Astrocyte of the cerebellum (primary cell): ENCODE measurements at regions not wholly inside any gene's neighbourhood (a gene's known extent, or its start where the extent isn't known, plus 50 kb on each side); places are given as distances from the start of the nearest gene placed in this dataset.
"Not testable (repeated sequence)": the region's sequence is repeated elsewhere in the genome, so short reads cannot be mapped to it uniquely, and the experiment has no call there.

Experiments used
- DNase-seq: peaks from one replicate; pipeline ENCODE4 v3.0.0-alpha.2; 2011; ENCODE audit warnings: low read depth
- H3K4me3 ChIP-seq: 2 replicates; pipeline ENCODE4 v1.5.1; 2011; ENCODE audit warnings: mild to moderate bottlenecking, low read depth, low read length, moderate library complexity
- CTCF ChIP-seq: IDR thresholded peaks from 2 replicates; pipeline ENCODE4 v1.5.1; 2012; ENCODE audit warnings: low read length, low read depth, moderate library complexity, mild to moderate bottlenecking; ENCODE audit errors: missing control alignments
- in situ Hi-C: cut with HindIII; loops from 2 replicates; pipeline ENCODE4 v1.10.0; 2017; ENCODE audit warnings: low sequenced_read_pairs

GRCh38 chr7:113197274-113197673 lies 78.9 kb upstream of the SMIM30 start:
- DNase-seq, result peak; percentile 49

GRCh38 chr7:113188396-113188795 lies 70.0 kb upstream of the SMIM30 start:
- no peak for TF ChIP-seq CTCF
- in situ Hi-C loops, result no loop called here
- H3K4me3 ChIP-seq, result no peak overlapping the region
- no peak for DNase-seq

More at GRCh38 chr7:113197274-113197673, 78.9 kb upstream of the SMIM30 start:
- no peak overlapping the region for H3K4me3 ChIP-seq
- in situ Hi-C loops, result no loop called here
- no peak for TF ChIP-seq CTCF

- H3K4me3 ChIP-seq, result no peak overlapping the region
- in situ Hi-C loops, result no loop called here
- no peak for DNase-seq
- TF ChIP-seq CTCF, result no peak
These were observed 61.0 kb upstream of the SMIM30 start for GRCh38 chr7:113179313-113179712.

GRCh38 chr7:113176836-113177235 lies 58.5 kb upstream of the SMIM30 start:
- DNase-seq, result no peak
- no peak for TF ChIP-seq CTCF
- in situ Hi-C loops, result no loop called here
- H3K4me3 ChIP-seq, result no peak overlapping the region

GRCh38 chr7:113176180-113176579 lies 57.8 kb upstream of the SMIM30 start:
- H3K4me3 ChIP-seq, in situ Hi-C loops: not testable (repeated sequence)

GRCh38 chr7:113175525-113176104 lies 57.3 kb upstream of the SMIM30 start:
- H3K4me3 ChIP-seq, result no peak overlapping the region
- in situ Hi-C loops, result no loop called here
- DNase-seq, result no peak
- no peak for TF ChIP-seq CTCF

More at GRCh38 chr7:113176180-113176579, 57.8 kb upstream of the SMIM30 start:
- not testable (repeated sequence) for DNase-seq

GRCh38 chr7:113172726-113173125 lies 54.4 kb upstream of the SMIM30 start:
- in situ Hi-C loops, result no loop called here
- no peak for TF ChIP-seq CTCF
- no peak overlapping the region for H3K4me3 ChIP-seq
- no peak for DNase-seq
